Omental fat pad (tissue), 3 donors: ENCODE measurements at regions not wholly inside any gene's neighbourhood (a gene's known extent, or its start where the extent isn't known, plus 50 kb on each side); places are given as distances from the start of the nearest gene placed in this dataset.

ENCODE experiments used
- ATAC-seq: fragments of 150-250 bp; one replicate; pipeline ENCODE4 v1.9.1; 2016; ENCODE audit warnings: mild to moderate bottlenecking, moderate library complexity; ENCODE audit not compliant: low FRiP score
- DNase-seq: peaks from one replicate; pipeline ENCODE4 v3.0.0-alpha.2; 2019; ENCODE audit warnings: low spot score
- TF ChIP-seq, protein P1 (sequence below), 3 donors: fragments of 450-650 bp; IDR thresholded peaks; one replicate each; pipeline ENCODE4 v1.5.1; 2016 to 2017; ENCODE audit warnings: antibody characterized with exemption in 3 of 3, mild to moderate bottlenecking in 3 of 3, moderate library complexity in 2 of 3

GRCh38 chr7:26609082-26609481 is 255.3 kb downstream of the SKAP2 start:
- TF ChIP-seq, protein P1, sequence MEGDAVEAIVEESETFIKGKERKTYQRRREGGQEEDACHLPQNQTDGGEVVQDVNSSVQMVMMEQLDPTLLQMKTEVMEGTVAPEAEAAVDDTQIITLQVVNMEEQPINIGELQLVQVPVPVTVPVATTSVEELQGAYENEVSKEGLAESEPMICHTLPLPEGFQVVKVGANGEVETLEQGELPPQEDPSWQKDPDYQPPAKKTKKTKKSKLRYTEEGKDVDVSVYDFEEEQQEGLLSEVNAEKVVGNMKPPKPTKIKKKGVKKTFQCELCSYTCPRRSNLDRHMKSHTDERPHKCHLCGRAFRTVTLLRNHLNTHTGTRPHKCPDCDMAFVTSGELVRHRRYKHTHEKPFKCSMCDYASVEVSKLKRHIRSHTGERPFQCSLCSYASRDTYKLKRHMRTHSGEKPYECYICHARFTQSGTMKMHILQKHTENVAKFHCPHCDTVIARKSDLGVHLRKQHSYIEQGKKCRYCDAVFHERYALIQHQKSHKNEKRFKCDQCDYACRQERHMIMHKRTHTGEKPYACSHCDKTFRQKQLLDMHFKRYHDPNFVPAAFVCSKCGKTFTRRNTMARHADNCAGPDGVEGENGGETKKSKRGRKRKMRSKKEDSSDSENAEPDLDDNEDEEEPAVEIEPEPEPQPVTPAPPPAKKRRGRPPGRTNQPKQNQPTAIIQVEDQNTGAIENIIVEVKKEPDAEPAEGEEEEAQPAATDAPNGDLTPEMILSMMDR (IDR thresholded peaks at IDR 0.05): no peak
- DNase-seq: no peak
- no peak for ATAC-seq

DNA sequence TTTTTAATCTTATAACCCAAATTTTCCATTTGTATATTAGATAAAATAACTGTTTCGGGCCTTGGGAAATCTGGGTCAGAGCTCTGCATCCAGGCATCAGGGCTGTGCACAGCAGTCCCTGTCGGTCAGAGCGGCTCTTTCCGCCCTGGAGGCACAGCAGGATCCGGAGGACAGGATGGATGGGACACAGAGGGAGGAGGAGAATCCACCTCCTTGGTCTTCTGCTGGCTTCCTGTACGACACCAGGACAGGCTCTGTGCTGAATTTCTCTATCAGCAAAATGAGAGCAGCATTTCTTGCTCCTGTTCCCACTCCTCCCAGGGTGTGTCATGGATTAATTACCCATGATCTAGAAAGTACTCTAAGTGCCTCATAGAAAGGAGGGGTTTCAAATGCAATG is 254.9 kb downstream of the SKAP2 start:
- DNase-seq (no peak), ATAC-seq (no peak)
- TF ChIP-seq, protein P1 (IDR thresholded peaks at IDR 0.05): no peak

DNA sequence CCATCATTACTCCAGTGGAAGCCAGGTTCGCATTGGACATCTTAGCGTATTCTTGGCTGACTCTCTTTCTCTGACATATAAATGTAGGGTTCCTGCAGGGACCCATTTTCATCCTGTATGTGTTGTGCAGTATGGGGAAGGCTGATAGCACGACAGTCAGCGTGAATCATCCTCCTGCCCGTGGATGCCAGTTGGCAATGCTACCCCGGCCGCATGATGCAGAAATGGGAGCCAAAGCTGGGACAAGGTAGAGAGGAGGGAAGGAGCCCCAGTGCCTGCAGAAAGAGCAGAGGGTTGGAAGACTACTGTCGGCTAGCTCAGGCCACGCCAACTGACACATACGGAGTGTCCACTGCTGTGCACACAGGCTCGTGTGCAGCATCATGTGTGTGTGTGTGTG is 251.6 kb downstream of the SKAP2 start:
- TF ChIP-seq, protein P1 (IDR thresholded peaks at IDR 0.05): no peak
- ATAC-seq: no peak
- no peak for DNase-seq

DNA sequence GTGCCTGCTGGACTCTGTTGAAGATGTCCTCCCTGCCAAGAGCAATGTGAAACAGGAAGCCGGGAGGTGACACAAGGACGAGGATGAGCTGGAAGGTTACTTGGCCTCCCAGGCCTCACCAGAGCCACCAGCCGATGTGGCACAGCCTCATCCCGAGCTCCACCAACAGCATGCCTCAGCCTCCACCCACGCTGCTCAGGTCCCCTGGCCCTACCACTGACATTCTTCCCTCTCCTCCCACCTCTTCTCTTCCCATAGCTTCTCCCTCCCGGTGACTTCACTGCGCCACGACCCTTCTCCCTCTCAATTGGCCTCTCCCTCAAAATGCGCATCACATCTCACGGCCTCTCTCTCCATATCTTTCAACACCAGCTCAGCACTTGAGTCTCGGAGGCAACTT is 249.9 kb downstream of the SKAP2 start:
- ATAC-seq (no peak), DNase-seq (no peak)
- TF ChIP-seq, protein P1 (IDR thresholded peaks at IDR 0.05): no peak

- ATAC-seq (no peak), DNase-seq (no peak)
- TF ChIP-seq, protein P1 (IDR thresholded peaks at IDR 0.05): no peak
Measured at GRCh38 chr7:26616235-26616634, 248.2 kb downstream of the SKAP2 start.

DNA sequence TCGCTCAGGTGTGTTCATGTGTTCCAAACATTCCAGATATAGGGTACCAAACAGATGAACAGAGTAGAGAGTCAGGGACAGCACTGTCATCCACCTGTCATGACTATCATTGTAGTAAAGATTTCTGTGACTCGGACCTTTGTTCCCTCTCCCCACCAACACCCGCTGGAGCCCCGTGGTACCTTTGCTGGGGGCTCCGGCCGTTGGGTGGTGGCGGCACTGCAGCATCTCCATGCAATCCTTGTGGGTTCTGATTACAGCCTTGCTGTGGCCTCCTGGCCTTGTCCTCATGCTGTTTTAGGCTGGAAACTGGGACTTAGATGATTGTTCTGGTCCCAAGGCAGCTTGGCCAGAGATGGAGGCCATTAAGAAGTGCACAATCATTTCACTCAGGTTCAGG is 247.3 kb downstream of the SKAP2 start:
- ATAC-seq (no peak), DNase-seq (no peak)
- TF ChIP-seq, protein P1 (IDR thresholded peaks at IDR 0.05): no peak
